Caco-2 (cell line): ENCODE measurements at regions not wholly inside any gene's neighbourhood (a gene's known extent, or its start where the extent isn't known, plus 50 kb on each side); places are given as distances from the start of the nearest gene placed in this dataset.

Experiments
- BruUV-seq: library from RNA; stranded (reverse); fragments of 400-500 nt; replicated peaks from 2 replicates; lab custom pipeline; 2021; lab: Mats Ljungman, UMichigan
- CTCF ChIA-PET: fragments of 300-600 bp; sonication (Branson Sonifier 250); formaldehyde crosslinking; loops from one replicate; lab custom pipeline; 2022; ENCODE audit warnings: antibody characterized with exemption; lab: Charles Lee
- POLR2A ChIA-PET: fragments of 300-600 bp; sonication (Branson Sonifier 250); formaldehyde crosslinking; loops from one replicate; lab custom pipeline; 2022; ENCODE audit warnings: antibody characterized with exemption; lab: Charles Lee
- DNase-seq, 2 experiments: peaks; one replicate each; pipeline versions ENCODE4 v3.0.0 to v3.0.0-alpha.2; 2020 to 2022
- H3K27me3 ChIP-seq: replicated peaks from 2 replicates; pipeline ENCODE4 v1.6.0; 2011; ENCODE audit warnings: low read length; ENCODE audit not compliant: control insufficient read depth, insufficient read depth
- H3K36me3 ChIP-seq: 2 replicates; pipeline ENCODE4 v1.5.1; 2011; ENCODE audit warnings: low read length; ENCODE audit not compliant: control insufficient read depth, insufficient read depth
- H3K4me1 ChIP-seq: fragments of 250-450 bp; sonication (Bioruptor Pico); 2 replicates; pipeline ENCODE4 v1.5.1; 2020; ENCODE audit warnings: mild to moderate bottlenecking
- H3K4me3 ChIP-seq: 2 replicates; pipeline ENCODE4 v1.5.1; 2011; ENCODE audit warnings: low read depth, mild to moderate bottlenecking, control low read depth, low read length
- H3K9me3 ChIP-seq: fragments of 250-450 bp; sonication (Bioruptor Pico); 2 replicates; pipeline ENCODE4 v1.5.1; 2020; ENCODE audit warnings: mild to moderate bottlenecking, moderate library complexity
- H3K27ac Mint-ChIP-seq: one replicate; pipeline ENCODE4 v1.8.0; 2022; ENCODE audit warnings: mixed read lengths; ENCODE audit not compliant: unreplicated experiment
- H3K27me3 Mint-ChIP-seq: one replicate; pipeline ENCODE4 v1.8.0; 2022; ENCODE audit warnings: mixed read lengths; ENCODE audit not compliant: insufficient read depth, unreplicated experiment
- H3K36me3 Mint-ChIP-seq: one replicate; pipeline ENCODE4 v1.8.0; 2022; ENCODE audit warnings: mild to moderate bottlenecking, mixed read lengths; ENCODE audit not compliant: insufficient read depth, unreplicated experiment
- H3K4me1 Mint-ChIP-seq: one replicate; pipeline ENCODE4 v1.8.0; 2022; ENCODE audit warnings: low read depth, mixed read lengths; ENCODE audit not compliant: unreplicated experiment
- H3K4me3 Mint-ChIP-seq: one replicate; pipeline ENCODE4 v1.8.0; 2022; ENCODE audit warnings: mild to moderate bottlenecking, moderate library complexity, mixed read lengths; ENCODE audit not compliant: unreplicated experiment
- H3K9me3 Mint-ChIP-seq: one replicate; pipeline ENCODE4 v1.8.0; 2022; ENCODE audit warnings: mixed read lengths; ENCODE audit not compliant: unreplicated experiment
- CTCF ChIP-seq, 2 experiments: fragments of 200-600 bp in 1 of 2; IDR thresholded peaks; 1 replicate in 1 of 2; 2 replicates in 1 of 2; pipeline versions ENCODE4 v1.5.1 to v1.8.0; 2011 to 2022; ENCODE audit warnings: antibody characterized with exemption in 1 of 2, control low read depth in 1 of 2, inconsistent platforms in 1 of 2, low read depth in 1 of 2, low read length in 1 of 2, mild to moderate bottlenecking in 1 of 2, moderate library complexity in 1 of 2; ENCODE audit not compliant: insufficient read depth in 1 of 2, severe bottlenecking in 1 of 2, unreplicated experiment in 1 of 2
- intact Hi-C: fragments of 100-400 bp; cut with micrococcal nuclease; formaldehyde crosslinking; loops from one replicate; pipeline ENCODE4 v1.10.0; 2022; ENCODE audit not compliant: unreplicated experiment

GRCh38 chr7:26608402-26608801 is 256.0 kb downstream of the SKAP2 start:
- CTCF ChIA-PET, result no interaction called here

GRCh38 chr7:26609082-26609481 is 255.3 kb downstream of the SKAP2 start:
- no peaks in the 10 kb centered on the region for H3K36me3 ChIP-seq
- Mint-ChIP-seq H3K27ac (no peak overlapping the region), H3K4me3 (no peak overlapping the region), H3K36me3 (no peaks in the 10 kb centered on the region), H3K4me1 (no peaks in the 10 kb centered on the region), H3K27me3 (peaks cover 46% of the 10 kb centered on the region), H3K9me3 (no peaks in the 10 kb centered on the region)
- no peaks in the 10 kb centered on the region for H3K9me3 ChIP-seq
- no peak for TF ChIP-seq CTCF (IDR thresholded peaks at IDR 0.05; ENCODE audit: insufficient read depth in 1 of 2, low read depth in 1 of 2, low read length in 1 of 2, severe bottlenecking in 1 of 2, unreplicated experiment in 1 of 2)
- no peaks in the 10 kb centered on the region for H3K4me1 ChIP-seq
- no peak for DNase-seq
- ChIA-PET CTCF (no interaction called here), POLR2A (no interaction called here)
- no peak overlapping the region for H3K4me3 ChIP-seq
- H3K27me3 ChIP-seq, result no peaks in the 10 kb centered on the region
- intact Hi-C loops, result no loop called here
- BruUV-seq, result no TSS peak

More at GRCh38 chr7:26608402-26608801, 256.0 kb downstream of the SKAP2 start:
- no TSS peak for BruUV-seq
- H3K27ac Mint-ChIP-seq, result no peak overlapping the region
- no peaks in the 10 kb centered on the region for H3K36me3 Mint-ChIP-seq
- H3K9me3 Mint-ChIP-seq, result no peaks in the 10 kb centered on the region
- no peak for DNase-seq
- POLR2A ChIA-PET, result no interaction called here
- no peak for TF ChIP-seq CTCF (IDR thresholded peaks at IDR 0.05; ENCODE audit: insufficient read depth in 1 of 2, low read depth in 1 of 2, low read length in 1 of 2, severe bottlenecking in 1 of 2, unreplicated experiment in 1 of 2)
- Histone ChIP-seq H3K27me3 (no peaks in the 10 kb centered on the region), H3K36me3 (no peaks in the 10 kb centered on the region), H3K4me1 (no peaks in the 10 kb centered on the region), H3K9me3 (no peaks in the 10 kb centered on the region), H3K4me3 (no peak overlapping the region)
- H3K4me3 Mint-ChIP-seq, result no peak overlapping the region
- H3K27me3 Mint-ChIP-seq, result peaks cover 50% of the 10 kb centered on the region
- no peaks in the 10 kb centered on the region for H3K4me1 Mint-ChIP-seq
- intact Hi-C loops, result no loop called here

GRCh38 chr7:26609532-26609931 is 254.9 kb downstream of the SKAP2 start:
- Mint-ChIP-seq H3K4me1 (no peaks in the 10 kb centered on the region), H3K4me3 (no peak overlapping the region), H3K27me3 (peaks cover 44% of the 10 kb centered on the region), H3K9me3 (no peaks in the 10 kb centered on the region), H3K36me3 (no peaks in the 10 kb centered on the region), H3K27ac (no peak overlapping the region)
- intact Hi-C loops, result no loop called here
- ChIA-PET CTCF (no interaction called here), POLR2A (no interaction called here)
- Histone ChIP-seq H3K9me3 (no peaks in the 10 kb centered on the region), H3K36me3 (no peaks in the 10 kb centered on the region), H3K4me1 (no peaks in the 10 kb centered on the region), H3K27me3 (no peaks in the 10 kb centered on the region), H3K4me3 (no peak overlapping the region)
- no peak for TF ChIP-seq CTCF (IDR thresholded peaks at IDR 0.05; ENCODE audit: insufficient read depth in 1 of 2, low read depth in 1 of 2, low read length in 1 of 2, severe bottlenecking in 1 of 2, unreplicated experiment in 1 of 2)
- BruUV-seq, result no TSS peak
- no peak for DNase-seq
